Kidney epithelial cell (primary cell): ENCODE measurements at regions not wholly inside any gene's neighbourhood (a gene's known extent, or its start where the extent isn't known, plus 50 kb on each side); places are given as distances from the start of the nearest gene placed in this dataset.

Source experiments
- DNase-seq: peaks from one replicate; pipeline ENCODE4 v3.0.0-alpha.2; 2010; ENCODE audit warnings: low read depth
- H3K27me3 ChIP-seq: 2 replicates; pipeline ENCODE4 v1.6.0; 2011; ENCODE audit warnings: low read length; ENCODE audit not compliant: control insufficient read depth, insufficient read depth
- H3K36me3 ChIP-seq: 2 replicates; pipeline ENCODE4 v1.5.1; 2011; ENCODE audit warnings: low read length; ENCODE audit not compliant: control insufficient read depth, insufficient read depth
- H3K4me3 ChIP-seq: 2 replicates; pipeline ENCODE4 v1.5.1; 2011; ENCODE audit warnings: low read depth, mild to moderate bottlenecking, control low read depth, low read length
- TF ChIP-seq, protein P1 (sequence below): IDR thresholded peaks from 2 replicates; pipeline ENCODE4 v1.5.1; 2011; ENCODE audit warnings: mild to moderate bottlenecking, moderate library complexity, low read length, control low read depth, inconsistent platforms; ENCODE audit not compliant: insufficient read depth, poor library complexity, severe bottlenecking

- H3K4me3 ChIP-seq, result no peak overlapping the region
Measured at GRCh38 chr2:76039505-76039904, 328.8 kb upstream of the GCFC2 start.

GRCh38 chr2:76027761-76028160, 317.0 kb upstream of the GCFC2 start:
- DNase-seq, result no peak
- Histone ChIP-seq H3K27me3 (no peaks in the 10 kb centered on the region), H3K36me3 (no peaks in the 10 kb centered on the region), H3K4me3 (no peak overlapping the region)
- TF ChIP-seq, protein P1, sequence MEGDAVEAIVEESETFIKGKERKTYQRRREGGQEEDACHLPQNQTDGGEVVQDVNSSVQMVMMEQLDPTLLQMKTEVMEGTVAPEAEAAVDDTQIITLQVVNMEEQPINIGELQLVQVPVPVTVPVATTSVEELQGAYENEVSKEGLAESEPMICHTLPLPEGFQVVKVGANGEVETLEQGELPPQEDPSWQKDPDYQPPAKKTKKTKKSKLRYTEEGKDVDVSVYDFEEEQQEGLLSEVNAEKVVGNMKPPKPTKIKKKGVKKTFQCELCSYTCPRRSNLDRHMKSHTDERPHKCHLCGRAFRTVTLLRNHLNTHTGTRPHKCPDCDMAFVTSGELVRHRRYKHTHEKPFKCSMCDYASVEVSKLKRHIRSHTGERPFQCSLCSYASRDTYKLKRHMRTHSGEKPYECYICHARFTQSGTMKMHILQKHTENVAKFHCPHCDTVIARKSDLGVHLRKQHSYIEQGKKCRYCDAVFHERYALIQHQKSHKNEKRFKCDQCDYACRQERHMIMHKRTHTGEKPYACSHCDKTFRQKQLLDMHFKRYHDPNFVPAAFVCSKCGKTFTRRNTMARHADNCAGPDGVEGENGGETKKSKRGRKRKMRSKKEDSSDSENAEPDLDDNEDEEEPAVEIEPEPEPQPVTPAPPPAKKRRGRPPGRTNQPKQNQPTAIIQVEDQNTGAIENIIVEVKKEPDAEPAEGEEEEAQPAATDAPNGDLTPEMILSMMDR, result no peak

More at GRCh38 chr2:76039505-76039904, 328.8 kb upstream of the GCFC2 start:
- no peaks in the 10 kb centered on the region for H3K27me3 ChIP-seq
- TF ChIP-seq, protein P1, result no peak
- H3K36me3 ChIP-seq, result no peaks in the 10 kb centered on the region
- no peak for DNase-seq

GRCh38 chr2:76019128-76019527, 308.4 kb upstream of the GCFC2 start:
- H3K27me3 ChIP-seq, result no peaks in the 10 kb centered on the region
- DNase-seq, result no peak
- TF ChIP-seq, protein P1, result no peak
- H3K36me3 ChIP-seq, result no peaks in the 10 kb centered on the region
- no peak overlapping the region for H3K4me3 ChIP-seq

DNA sequence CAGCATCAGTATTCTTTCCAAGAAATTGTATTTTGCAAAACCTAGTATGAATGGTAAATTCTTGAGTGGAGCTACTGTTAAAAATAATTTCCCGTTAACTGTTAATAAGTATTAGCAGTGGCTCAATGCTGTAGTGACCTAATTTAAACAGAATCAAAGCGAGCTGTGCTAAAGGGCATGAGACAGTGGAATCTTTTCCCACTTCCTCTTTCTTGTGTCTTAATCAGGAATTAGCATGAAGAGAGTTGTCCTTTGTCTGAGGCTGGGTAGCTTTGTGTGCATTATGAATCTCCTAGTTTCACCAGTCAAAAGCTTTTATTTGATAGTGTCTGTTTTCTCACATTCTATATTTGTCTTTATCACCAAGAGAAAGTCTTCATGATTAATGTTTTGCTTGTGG, 298.8 kb upstream of the GCFC2 start:
- no peak for DNase-seq
- Histone ChIP-seq H3K27me3 (no peaks in the 10 kb centered on the region), H3K36me3 (no peaks in the 10 kb centered on the region), H3K4me3 (no peak overlapping the region)
- TF ChIP-seq, protein P1, result no peak

- Histone ChIP-seq H3K27me3 (no peaks in the 10 kb centered on the region), H3K4me3 (no peak overlapping the region), H3K36me3 (no peaks in the 10 kb centered on the region)
- TF ChIP-seq, protein P1, result no peak
- no peak for DNase-seq
Measured at GRCh38 chr2:76008001-76008702, 297.4 kb upstream of the GCFC2 start.

DNA sequence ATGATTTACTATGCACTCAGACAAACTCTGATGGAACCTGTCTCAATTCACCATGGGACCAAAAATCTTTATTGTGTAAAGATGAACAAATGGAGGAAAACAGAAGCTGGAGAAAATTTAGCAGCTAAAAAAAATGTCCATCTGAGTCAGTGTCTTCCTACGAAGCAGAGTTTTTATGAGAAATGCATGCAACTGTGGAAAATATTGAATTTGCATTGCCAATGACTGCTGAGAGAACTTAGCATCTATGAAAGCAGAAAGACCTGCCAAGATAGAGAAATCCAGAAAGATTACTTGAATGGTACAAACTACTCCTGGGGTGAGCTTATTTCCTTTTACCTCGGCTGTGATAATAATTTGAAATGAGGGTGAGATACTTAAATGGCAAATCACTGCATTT, 289.7 kb upstream of the GCFC2 start:
- TF ChIP-seq, protein P1, result no peak
- Histone ChIP-seq H3K36me3 (no peaks in the 10 kb centered on the region), H3K4me3 (no peak overlapping the region), H3K27me3 (no peaks in the 10 kb centered on the region)
- DNase-seq, result no peak
